Endothelial cell of umbilical vein (primary cell): ENCODE measurements at regions not wholly inside any gene's neighbourhood (a gene's known extent, or its start where the extent isn't known, plus 50 kb on each side); places are given as distances from the start of the nearest gene placed in this dataset.

ENCODE experiments used
- BruUV-seq: library from RNA; stranded (reverse); fragments of 400-500 nt; replicated peaks from 2 replicates; lab custom pipeline; 2021; lab: Mats Ljungman, UMichigan
- CTCF ChIA-PET: fragments of 300-600, 350-600 bp; sonication (Branson Sonifier 250); formaldehyde crosslinking; loops from one replicate; lab custom pipeline; 2021; ENCODE audit warnings: antibody characterized with exemption, inconsistent platforms; lab: Charles Lee
- POLR2A ChIA-PET: fragments of 300-600, 350-600 bp; sonication (Branson Sonifier 250); formaldehyde crosslinking; loops from one replicate; lab custom pipeline; 2021; ENCODE audit warnings: antibody characterized with exemption, inconsistent platforms; lab: Charles Lee
- DNase-seq: peaks from one replicate; pipeline ENCODE4 v3.0.0-alpha.2; 2011; ENCODE audit warnings: low read depth, low spot score
- FAIRE-seq: peaks from 2 replicates; lab custom pipeline; 2011; peaks lifted over from hg19 to GRCh38; lab: Jason Lieb, UNC
- H2AFZ ChIP-seq: 2 replicates; pipeline ENCODE4 v1.6.0; 2012; ENCODE audit warnings: low read depth, low read length, control low read depth, inconsistent platforms
- H3K27ac ChIP-seq: 2 replicates; pipeline ENCODE4 v1.5.1; 2011; ENCODE audit warnings: low read depth, mild to moderate bottlenecking, control low read depth, low read length, moderate library complexity; ENCODE audit not compliant: insufficient read depth
- H3K27me3 ChIP-seq, 2 experiments: 2 replicates each; pipeline versions ENCODE4 v1.6.0 to v1.6.1; 2011; ENCODE audit warnings: low read length in 2 of 2, mixed read lengths in 1 of 2; ENCODE audit not compliant: control insufficient read depth in 2 of 2, insufficient read depth in 2 of 2
- H3K36me3 ChIP-seq, 2 experiments: 2 replicates in 1 of 2; 3 replicates in 1 of 2; pipeline ENCODE4 v1.5.1; 2011; ENCODE audit warnings: low read length in 2 of 2, mild to moderate bottlenecking in 1 of 2, moderate library complexity in 1 of 2; ENCODE audit not compliant: control insufficient read depth in 2 of 2, insufficient read depth in 2 of 2; ENCODE audit errors: extremely low read depth in 1 of 2
- H3K4me1 ChIP-seq: 3 replicates; pipeline ENCODE4 v1.5.1; 2011; ENCODE audit warnings: mild to moderate bottlenecking, low read length; ENCODE audit not compliant: control insufficient read depth, insufficient read depth; ENCODE audit errors: extremely low read depth
- H3K4me2 ChIP-seq: 2 replicates; pipeline ENCODE4 v1.6.1; 2011; ENCODE audit warnings: low read length, control low read depth, mixed read lengths; ENCODE audit not compliant: insufficient read depth
- H3K4me3 ChIP-seq, 3 experiments: fragments of 200-600 bp in 1 of 3; sonication (generic), shearing (Covaris generic) in 1 of 3; replicated peaks in 1 of 3; 2 replicates each; pipeline ENCODE4 v1.5.1; 2011 to 2016; ENCODE audit warnings: control low read depth in 3 of 3, low read length in 3 of 3, mild to moderate bottlenecking in 2 of 3, inconsistent platforms in 1 of 3, low read depth in 1 of 3, moderate library complexity in 1 of 3; ENCODE audit not compliant: insufficient read depth in 1 of 3
- H3K79me2 ChIP-seq: 2 replicates; pipeline ENCODE4 v1.6.0; 2012; ENCODE audit warnings: low read length, inconsistent platforms; ENCODE audit not compliant: control insufficient read depth, insufficient read depth
- H3K9ac ChIP-seq: replicated peaks from 2 replicates; pipeline ENCODE3; 2011; ENCODE audit warnings: low read length, control low read depth; ENCODE audit not compliant: insufficient read depth; ENCODE audit errors: extremely low read depth
- H3K9me1 ChIP-seq: replicated peaks from 3 replicates; pipeline ENCODE4 v1.6.0; 2011; ENCODE audit warnings: mild to moderate bottlenecking, low read length; ENCODE audit not compliant: control insufficient read depth, insufficient read depth; ENCODE audit errors: extremely low read depth
- H3K9me3 ChIP-seq: replicated peaks from 2 replicates; pipeline ENCODE4 v1.5.1; 2012; ENCODE audit warnings: low read length, inconsistent platforms; ENCODE audit not compliant: control insufficient read depth, insufficient read depth
- H4K20me1 ChIP-seq: replicated peaks from 2 replicates; pipeline ENCODE3; 2011; ENCODE audit warnings: mild to moderate bottlenecking, low read length; ENCODE audit not compliant: control insufficient read depth, insufficient read depth; ENCODE audit errors: extremely low read depth
- CTCF ChIP-seq, 2 donors: IDR thresholded peaks; 1 replicate in 1 of 2; 2 replicates in 1 of 2; pipeline ENCODE4 v1.5.1; 2011; ENCODE audit warnings: low read length in 2 of 2, mild to moderate bottlenecking in 2 of 2, moderate library complexity in 2 of 2, control low read depth in 1 of 2, inconsistent platforms in 1 of 2, low read depth in 1 of 2; ENCODE audit not compliant: insufficient read depth in 1 of 2; ENCODE audit errors: extremely low read depth in 1 of 2
- EZH2 ChIP-seq: IDR thresholded peaks from 2 replicates; pipeline ENCODE4 v1.6.1; 2012; ENCODE audit warnings: borderline replicate concordance, low read depth, mild to moderate bottlenecking, moderate library complexity, low read length, inconsistent platforms; ENCODE audit not compliant: severe bottlenecking
- FOS ChIP-seq: IDR thresholded peaks from 2 replicates; pipeline ENCODE4 v1.6.1; 2011; ENCODE audit warnings: mild to moderate bottlenecking, low read length, moderate library complexity, borderline replicate concordance; ENCODE audit not compliant: insufficient read depth
- GATA2 ChIP-seq: IDR thresholded peaks from 2 replicates; pipeline ENCODE4 v1.7.0; 2011; ENCODE audit warnings: low read depth, mild to moderate bottlenecking, moderate library complexity, mixed read lengths, low read length; ENCODE audit not compliant: insufficient read length, insufficient read depth
- JUN ChIP-seq: IDR thresholded peaks from 2 replicates; pipeline ENCODE4 v1.6.1; 2011; ENCODE audit warnings: borderline replicate concordance, low read depth; ENCODE audit not compliant: insufficient read length, insufficient read depth
- MAX ChIP-seq: IDR thresholded peaks from 2 replicates; pipeline ENCODE4 v1.6.1; 2011; ENCODE audit not compliant: insufficient read depth, insufficient read length
- MYC ChIP-seq: IDR thresholded peaks from one replicate; pipeline ENCODE4 v1.6.1; 2011; ENCODE audit warnings: mild to moderate bottlenecking, low read depth, low read length
- POLR2A ChIP-seq: IDR thresholded peaks from 2 replicates; pipeline ENCODE4 v1.6.1; 2012; ENCODE audit warnings: low read depth, mild to moderate bottlenecking, control low read depth, low read length
- POLR2AphosphoS5 ChIP-seq: IDR thresholded peaks from 2 replicates; pipeline ENCODE4 v1.6.1; 2012; ENCODE audit warnings: low read depth, mild to moderate bottlenecking, control low read depth, low read length, moderate library complexity; ENCODE audit not compliant: insufficient read depth
- dilution Hi-C: fragments of 300-500 bp; cut with MboI; formaldehyde crosslinking; loops from one replicate; pipeline ENCODE4 v1.15.0; 2019; ENCODE audit warnings: low sequenced_read_pairs; ENCODE audit not compliant: extremely low pct_ligation_motif_present
- intact Hi-C: fragments of 100-400 bp; cut with micrococcal nuclease; formaldehyde crosslinking; loops from one replicate; pipeline ENCODE4 v1.10.0; 2022

GRCh38 chr10:57015595-57016318, 654.7 kb upstream of the ZWINT start:
- Histone ChIP-seq H3K4me3 (no peak overlapping the region), H4K20me1 (no peaks in the 10 kb centered on the region), H3K9ac (no peak overlapping the region), H3K4me1 (no peaks in the 10 kb centered on the region), H3K27me3 (no peaks in the 10 kb centered on the region), H3K9me1 (no peaks in the 10 kb centered on the region), H3K79me2 (no peaks in the 10 kb centered on the region), H3K27ac (no peak overlapping the region), H3K9me3 (peaks cover 8% of the 10 kb centered on the region), H3K36me3 (no peaks in the 10 kb centered on the region), H3K4me2 (no peak overlapping the region), H2AFZ (no peak overlapping the region)
- CTCF ChIA-PET: no interaction called here
- FAIRE-seq (no peak), DNase-seq (no peak)
- POLR2A ChIA-PET: no interaction called here
- BruUV-seq: no TSS peak
- no peak for TF ChIP-seq JUN
- TF ChIP-seq MAX: no peak
- TF ChIP-seq GATA2: no peak
- no peak for TF ChIP-seq POLR2AphosphoS5
- TF ChIP-seq CTCF (IDR thresholded peaks at IDR 0.05; ENCODE audit: extremely low read depth in 1 of 2, insufficient read depth in 1 of 2, low read depth in 1 of 2, low read length in 2 of 2): no peak
- no peak for TF ChIP-seq POLR2A
- TF ChIP-seq FOS: no peak
- no peak for TF ChIP-seq EZH2
- TF ChIP-seq MYC: no peak
- dilution Hi-C loops (no loop called here), intact Hi-C loops (no loop called here)
